Activated naive CD8-positive, alpha-beta T cell treated with anti-CD3 and anti-CD28 coated beads, Interleukin-2, amount 50 U/mL, for 24 hours (primary cell): ENCODE measurements at regions not wholly inside any gene's neighbourhood (a gene's known extent, or its start where the extent isn't known, plus 50 kb on each side); places are given as distances from the start of the nearest gene placed in this dataset.

Source experiments
- ATAC-seq: fragments of 150-1000 bp; cut with Tn5 transposase; one replicate; pipeline ENCODE4 v1.10.0; 2021
- DNase-seq: peaks from one replicate; pipeline ENCODE4 v3.0.0; 2021
- H3K27ac Mint-ChIP-seq: one replicate; pipeline ENCODE4 v1.8.0; 2021; ENCODE audit warnings: mild to moderate bottlenecking, mixed read lengths
- H3K27me3 Mint-ChIP-seq: one replicate; pipeline ENCODE4 v1.8.0; 2021; ENCODE audit warnings: mixed read lengths
- H3K36me3 Mint-ChIP-seq: one replicate; pipeline ENCODE4 v1.8.0; 2021; ENCODE audit warnings: low read depth, mixed read lengths
- H3K4me1 Mint-ChIP-seq: one replicate; pipeline ENCODE4 v1.8.0; 2021; ENCODE audit warnings: mixed read lengths
- H3K4me3 Mint-ChIP-seq: one replicate; pipeline ENCODE4 v1.8.0; 2021; ENCODE audit warnings: mild to moderate bottlenecking, moderate library complexity, mixed read lengths
- H3K9me3 Mint-ChIP-seq: one replicate; pipeline ENCODE4 v1.8.0; 2021; ENCODE audit warnings: mixed read lengths

DNA sequence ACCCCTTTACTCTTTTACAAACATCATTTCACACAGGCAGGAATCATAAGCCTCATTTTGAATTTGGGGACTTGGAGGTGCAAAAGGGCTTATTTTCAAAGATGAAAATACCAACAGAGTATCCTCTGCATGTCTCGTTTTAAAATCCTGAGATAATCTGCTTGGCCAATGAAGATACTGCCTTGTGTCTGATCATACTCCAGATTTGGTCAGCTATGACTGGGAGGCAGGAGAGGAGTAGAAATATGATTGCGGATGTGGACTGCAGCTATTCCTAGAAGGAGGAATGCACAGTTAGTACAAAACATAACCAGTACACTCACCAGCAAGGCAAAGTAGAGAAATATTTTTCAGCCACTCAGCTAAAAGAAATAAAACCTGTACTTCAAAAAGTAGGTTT is 342.3 kb downstream of the RPRM start:
- no peak overlapping the region for H3K4me3 Mint-ChIP-seq
- DNase-seq, result no peak
- H3K9me3 Mint-ChIP-seq, result no peaks in the 10 kb centered on the region
- H3K27ac Mint-ChIP-seq, result no peak overlapping the region
- peaks cover 2% of the 10 kb centered on the region for H3K27me3 Mint-ChIP-seq
- H3K36me3 Mint-ChIP-seq, result no peaks in the 10 kb centered on the region
- no peak for ATAC-seq
- no peaks in the 10 kb centered on the region for H3K4me1 Mint-ChIP-seq

DNA sequence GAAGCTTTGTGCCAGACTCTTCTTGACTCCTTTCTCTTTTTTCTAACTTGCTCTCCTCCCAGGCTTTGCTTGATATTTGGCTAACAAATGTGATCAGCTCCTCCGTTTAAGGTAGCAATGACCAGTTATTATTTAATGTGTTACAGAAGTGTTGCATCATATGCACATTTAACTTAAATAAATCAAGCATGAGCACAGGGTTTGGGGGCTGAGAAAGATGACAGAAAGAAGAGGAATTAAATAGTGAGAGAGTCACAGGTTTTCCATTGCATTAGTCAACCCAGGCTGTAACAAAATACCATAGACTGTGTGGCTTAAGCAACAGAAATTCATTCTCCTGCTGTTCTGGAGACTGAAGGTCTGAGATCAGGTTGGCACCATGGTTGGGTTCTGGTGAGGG is 343.8 kb downstream of the RPRM start:
- ATAC-seq, result no peak
- Mint-ChIP-seq H3K36me3 (no peaks in the 10 kb centered on the region), H3K9me3 (no peaks in the 10 kb centered on the region), H3K4me1 (no peaks in the 10 kb centered on the region), H3K4me3 (no peak overlapping the region), H3K27ac (no peak overlapping the region), H3K27me3 (peaks cover 2% of the 10 kb centered on the region)
- DNase-seq, result no peak

DNA sequence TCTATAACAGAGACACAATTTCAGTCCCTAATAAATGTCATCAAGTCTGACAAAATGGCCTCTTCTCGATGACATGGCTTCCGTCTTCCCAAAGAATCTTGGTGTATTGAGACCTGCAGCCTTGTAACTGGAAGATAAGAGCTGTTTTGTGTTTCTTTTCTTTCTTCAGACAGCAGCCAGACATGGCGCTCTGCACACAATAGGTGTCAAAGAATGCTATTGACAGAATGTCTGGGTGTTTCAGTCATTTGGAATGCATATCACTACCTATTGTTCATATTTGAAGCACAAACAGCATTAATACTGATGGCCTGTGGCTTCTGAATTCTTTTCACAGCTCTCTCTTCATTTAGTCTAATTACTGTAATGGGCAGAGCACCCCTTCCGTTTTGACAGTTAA is 344.8 kb downstream of the RPRM start:
- ATAC-seq (no peak), DNase-seq (no peak)
- Mint-ChIP-seq H3K36me3 (no peaks in the 10 kb centered on the region), H3K9me3 (no peaks in the 10 kb centered on the region), H3K27ac (no peak overlapping the region), H3K4me1 (no peaks in the 10 kb centered on the region), H3K4me3 (no peak overlapping the region), H3K27me3 (peaks cover 2% of the 10 kb centered on the region)

DNA sequence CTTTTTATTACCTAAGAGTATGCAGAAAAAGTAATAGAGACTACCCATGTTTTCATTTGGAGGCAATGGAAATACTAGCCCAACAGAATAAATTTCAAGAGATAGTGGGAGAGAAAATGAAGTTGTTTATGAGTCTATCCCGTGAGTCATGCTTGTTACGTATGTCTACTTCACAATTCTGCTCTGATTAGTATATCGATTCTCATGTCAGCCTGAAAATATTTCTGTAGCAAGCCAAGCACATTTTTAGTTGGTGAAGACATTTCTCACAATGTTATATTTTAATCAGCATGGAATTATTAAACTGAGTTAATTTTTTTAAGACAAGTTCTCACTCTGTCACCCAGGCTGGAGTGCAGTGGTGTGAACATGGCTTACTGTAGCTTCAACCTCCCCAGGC is 346.1 kb downstream of the RPRM start:
- no peak for ATAC-seq
- no peak overlapping the region for H3K4me3 Mint-ChIP-seq

DNA sequence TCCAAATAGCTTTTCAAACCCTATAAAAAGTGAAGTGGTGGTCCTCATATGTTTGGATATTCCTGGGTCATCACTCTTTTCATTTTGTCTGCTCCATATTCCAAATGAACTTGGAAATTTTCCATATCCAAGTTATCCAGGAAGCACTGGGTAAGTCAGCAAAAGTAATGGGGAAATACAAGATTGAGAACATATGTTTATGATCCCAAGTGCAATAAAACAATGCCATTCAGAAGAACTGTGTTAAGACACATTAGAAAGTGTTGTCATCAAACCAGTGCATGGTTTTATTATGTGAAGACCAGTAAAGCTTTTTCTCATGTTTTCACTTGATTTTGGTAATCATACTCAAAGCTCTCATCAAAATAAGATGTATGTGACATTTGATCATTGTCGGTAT is 363.4 kb downstream of the RPRM start:
- H3K27me3 Mint-ChIP-seq, result no peaks in the 10 kb centered on the region
- DNase-seq (no peak), ATAC-seq (no peak)
- H3K4me3 Mint-ChIP-seq, result no peak overlapping the region
- no peak overlapping the region for H3K27ac Mint-ChIP-seq
- H3K36me3 Mint-ChIP-seq, result no peaks in the 10 kb centered on the region
- peaks cover 4% of the 10 kb centered on the region for H3K9me3 Mint-ChIP-seq
- no peaks in the 10 kb centered on the region for H3K4me1 Mint-ChIP-seq

More for the DNA sequence above, 346.1 kb downstream of the RPRM start:
- H3K27ac Mint-ChIP-seq, result no peak overlapping the region
- no peaks in the 10 kb centered on the region for H3K4me1 Mint-ChIP-seq
- DNase-seq, result no peak
- H3K36me3 Mint-ChIP-seq, result no peaks in the 10 kb centered on the region
- no peaks in the 10 kb centered on the region for H3K9me3 Mint-ChIP-seq
- peaks cover 2% of the 10 kb centered on the region for H3K27me3 Mint-ChIP-seq

DNA sequence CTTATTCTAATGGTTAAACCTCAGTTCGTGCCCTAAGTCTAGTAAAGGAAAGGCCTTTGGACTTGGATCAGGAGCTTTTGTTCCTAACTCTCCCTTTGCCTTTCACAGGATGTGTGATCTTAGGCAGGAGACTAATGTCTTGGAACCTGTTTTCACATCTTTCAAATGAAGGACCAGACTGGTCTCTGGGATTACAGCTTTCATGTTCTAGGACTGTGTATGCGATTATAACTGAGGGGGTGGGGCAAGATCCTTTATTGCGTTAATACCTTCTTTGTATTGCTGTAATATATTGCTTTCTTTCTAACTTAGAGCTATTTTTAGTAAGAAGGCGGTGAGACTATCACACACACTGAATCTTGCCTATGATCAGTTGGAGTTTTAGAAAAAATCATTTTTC is 368.1 kb downstream of the RPRM start:
- Mint-ChIP-seq H3K4me1 (peaks cover 9% of the 10 kb centered on the region), H3K27ac (no peak overlapping the region), H3K36me3 (no peaks in the 10 kb centered on the region), H3K9me3 (no peaks in the 10 kb centered on the region), H3K4me3 (no peak overlapping the region), H3K27me3 (no peaks in the 10 kb centered on the region)
- ATAC-seq, result no peak
- no peak for DNase-seq

DNA sequence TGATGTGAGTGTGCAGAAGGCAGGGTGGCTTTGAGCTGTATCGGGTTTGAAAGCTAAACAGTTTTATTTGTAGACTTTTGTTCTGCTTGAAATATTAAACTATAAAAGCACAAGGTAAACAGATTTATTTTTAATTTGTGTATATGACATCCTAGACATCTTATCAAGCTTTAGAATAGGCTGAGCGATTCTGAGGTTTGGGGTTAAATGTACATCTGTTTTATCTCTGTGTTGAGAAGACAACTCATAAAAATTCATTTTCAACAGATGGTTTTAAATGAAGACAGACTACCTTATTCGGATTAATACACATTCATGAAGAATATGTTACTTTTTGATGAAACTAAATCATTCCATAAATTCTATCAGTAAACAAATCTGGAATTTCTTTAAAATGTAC is 368.8 kb downstream of the RPRM start:
- Mint-ChIP-seq H3K36me3 (no peaks in the 10 kb centered on the region), H3K27ac (no peak overlapping the region)
- no peak for ATAC-seq

DNA sequence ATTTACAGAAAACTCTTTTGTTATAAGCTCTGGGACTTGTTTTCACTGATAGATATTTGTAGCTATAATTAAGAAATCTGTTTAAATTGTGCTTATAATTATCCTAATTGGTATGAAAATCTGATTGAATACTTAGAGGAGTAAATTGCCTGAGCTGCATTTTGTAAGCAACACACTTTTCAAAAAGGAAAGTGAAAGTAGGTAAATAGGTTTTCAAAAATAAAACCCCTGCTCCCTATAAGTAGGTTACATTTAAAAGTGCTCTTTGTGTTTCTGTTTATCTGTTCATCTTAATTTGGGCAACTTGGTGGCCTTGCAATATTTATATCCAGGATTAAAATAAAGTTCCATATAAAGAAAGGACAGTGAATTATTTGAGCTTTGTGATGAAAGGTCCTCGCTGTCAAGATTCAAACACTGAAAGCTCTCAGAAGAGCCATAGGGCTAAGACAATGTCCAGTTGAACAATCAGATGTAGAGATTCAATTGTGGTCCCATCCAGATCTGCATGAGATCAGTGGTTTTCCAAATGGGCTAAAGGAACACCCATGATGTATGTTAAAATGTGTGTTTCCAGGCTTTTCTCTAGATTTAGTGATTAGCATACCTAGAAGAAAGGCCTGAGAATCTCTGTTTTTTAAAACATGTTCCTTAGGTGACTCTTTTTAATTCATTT is 371.6 kb downstream of the RPRM start:
- no peaks in the 10 kb centered on the region for H3K27me3 Mint-ChIP-seq
- no peak overlapping the region for H3K4me3 Mint-ChIP-seq
- H3K27ac Mint-ChIP-seq, result no peak overlapping the region
- no peak for DNase-seq
- H3K36me3 Mint-ChIP-seq, result no peaks in the 10 kb centered on the region
- peaks cover 9% of the 10 kb centered on the region for H3K4me1 Mint-ChIP-seq
- H3K9me3 Mint-ChIP-seq, result no peaks in the 10 kb centered on the region
- no peak for ATAC-seq

More for the DNA sequence above, 368.8 kb downstream of the RPRM start:
- Mint-ChIP-seq H3K27me3 (no peaks in the 10 kb centered on the region), H3K4me3 (no peak overlapping the region), H3K4me1 (peaks cover 9% of the 10 kb centered on the region), H3K9me3 (no peaks in the 10 kb centered on the region)
- DNase-seq, result no peak

DNA sequence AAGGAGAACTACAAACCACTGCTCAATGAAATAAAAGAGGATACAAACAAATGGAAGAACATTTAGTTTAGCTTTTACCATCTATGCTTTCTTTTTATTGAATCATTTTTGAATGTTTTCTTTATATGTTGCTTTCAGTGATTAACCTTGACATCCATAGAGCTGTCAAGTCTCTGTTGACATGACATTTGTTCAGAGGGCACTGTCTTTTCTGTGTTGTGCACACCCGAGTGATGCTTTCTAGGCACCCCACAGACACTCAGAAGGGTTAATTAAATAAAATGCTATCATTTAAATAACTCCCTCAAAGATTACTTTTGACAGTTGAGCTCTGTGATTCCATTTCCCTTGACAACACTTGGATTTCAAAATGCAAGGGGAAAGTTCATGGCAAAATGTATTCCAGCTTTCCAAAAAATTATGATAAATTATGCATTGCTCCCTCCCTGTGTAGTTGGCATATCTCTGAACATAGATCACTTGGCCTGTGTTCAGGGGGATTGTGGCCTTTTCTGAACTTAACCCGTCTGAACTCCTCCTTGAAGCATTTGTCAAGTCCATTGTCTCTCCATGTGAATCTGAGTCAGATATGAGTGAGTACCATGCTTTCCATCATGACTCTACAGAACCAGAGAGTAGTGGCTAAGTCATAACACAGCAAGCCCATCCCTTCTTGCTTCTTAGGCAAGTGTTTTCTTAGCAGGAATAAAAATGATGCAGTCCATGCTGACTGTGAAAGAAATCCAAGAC is 372.6 kb downstream of the RPRM start:
- H3K9me3 Mint-ChIP-seq, result no peaks in the 10 kb centered on the region
- no peaks in the 10 kb centered on the region for H3K36me3 Mint-ChIP-seq
- DNase-seq, result no peak
- peaks cover 9% of the 10 kb centered on the region for H3K4me1 Mint-ChIP-seq
- no peak for ATAC-seq
- H3K27ac Mint-ChIP-seq, result no peak overlapping the region
- no peaks in the 10 kb centered on the region for H3K27me3 Mint-ChIP-seq
- no peak overlapping the region for H3K4me3 Mint-ChIP-seq

DNA sequence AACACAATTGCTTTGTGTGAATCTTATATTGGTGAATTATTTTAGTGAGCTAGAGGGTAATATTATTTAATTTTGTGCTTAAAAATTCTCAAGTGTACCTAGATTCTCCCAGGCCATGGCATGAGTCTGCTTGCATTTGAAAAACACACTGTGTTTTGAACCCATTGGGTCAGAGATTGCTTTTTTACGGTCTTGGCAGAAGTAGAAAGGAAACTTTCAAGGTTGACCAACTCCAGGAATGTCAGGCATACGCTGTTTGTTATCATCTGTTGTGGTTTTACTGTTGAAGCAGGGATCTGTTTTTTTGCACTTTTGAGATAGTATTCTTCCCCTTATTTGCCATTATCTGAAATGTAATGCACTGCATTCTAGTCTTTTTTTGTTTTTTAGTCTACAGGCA is 377.4 kb downstream of the RPRM start:
- no peak for ATAC-seq

DNA sequence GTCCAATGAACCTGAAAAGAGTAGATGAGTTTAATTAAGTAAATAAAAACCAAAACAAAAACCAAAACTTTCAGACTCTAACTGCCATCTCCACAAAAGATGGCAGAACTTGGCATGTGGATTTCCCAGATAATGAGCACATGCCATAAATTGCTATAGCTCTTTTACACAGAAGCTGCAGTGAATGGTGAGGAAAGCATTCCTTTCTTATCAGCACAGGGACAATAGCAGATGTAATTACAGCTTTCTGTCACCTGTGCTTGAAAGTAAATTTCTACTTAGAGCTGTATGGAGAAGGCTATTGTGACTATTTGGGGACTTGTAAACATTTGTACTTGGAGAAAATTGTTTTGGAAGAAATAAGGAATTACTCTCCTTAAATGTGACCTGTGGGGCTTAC is 378.4 kb downstream of the RPRM start:
- DNase-seq, result no peak
- Mint-ChIP-seq H3K27me3 (no peaks in the 10 kb centered on the region), H3K9me3 (peaks cover 11% of the 10 kb centered on the region), H3K4me1 (no peaks in the 10 kb centered on the region), H3K27ac (no peak overlapping the region), H3K36me3 (no peaks in the 10 kb centered on the region), H3K4me3 (no peak overlapping the region)
- no peak for ATAC-seq

More for the DNA sequence above, 377.4 kb downstream of the RPRM start:
- no peaks in the 10 kb centered on the region for H3K36me3 Mint-ChIP-seq
- H3K4me1 Mint-ChIP-seq, result peaks cover under 1% of the 10 kb centered on the region
- peaks cover 9% of the 10 kb centered on the region for H3K9me3 Mint-ChIP-seq
- DNase-seq, result no peak
- no peak overlapping the region for H3K4me3 Mint-ChIP-seq
- H3K27me3 Mint-ChIP-seq, result no peaks in the 10 kb centered on the region
- no peak overlapping the region for H3K27ac Mint-ChIP-seq

DNA sequence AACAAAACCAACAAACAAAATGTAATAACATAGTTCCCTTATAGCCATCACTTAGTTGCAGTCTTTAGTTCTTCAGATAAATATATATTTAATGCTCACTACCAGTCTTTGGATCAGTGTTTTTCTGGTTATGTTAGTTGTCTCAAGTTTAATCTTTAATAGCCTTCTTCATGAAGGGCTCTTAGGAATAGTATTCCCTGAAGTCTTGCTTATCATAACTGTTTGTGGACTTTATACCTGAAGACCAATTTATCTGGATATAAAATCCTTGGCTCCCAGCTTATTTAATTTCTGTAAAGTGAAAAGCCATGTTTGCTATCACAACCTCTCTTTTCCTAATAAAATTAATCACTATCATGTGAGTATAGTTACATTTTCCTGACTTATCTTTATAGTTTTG is 379.7 kb downstream of the ARL6IP6 start:
- ATAC-seq (no peak), DNase-seq (no peak)
- Mint-ChIP-seq H3K27ac (no peak overlapping the region), H3K36me3 (no peaks in the 10 kb centered on the region), H3K4me3 (no peak overlapping the region), H3K4me1 (no peaks in the 10 kb centered on the region), H3K27me3 (no peaks in the 10 kb centered on the region), H3K9me3 (peaks cover 11% of the 10 kb centered on the region)

DNA sequence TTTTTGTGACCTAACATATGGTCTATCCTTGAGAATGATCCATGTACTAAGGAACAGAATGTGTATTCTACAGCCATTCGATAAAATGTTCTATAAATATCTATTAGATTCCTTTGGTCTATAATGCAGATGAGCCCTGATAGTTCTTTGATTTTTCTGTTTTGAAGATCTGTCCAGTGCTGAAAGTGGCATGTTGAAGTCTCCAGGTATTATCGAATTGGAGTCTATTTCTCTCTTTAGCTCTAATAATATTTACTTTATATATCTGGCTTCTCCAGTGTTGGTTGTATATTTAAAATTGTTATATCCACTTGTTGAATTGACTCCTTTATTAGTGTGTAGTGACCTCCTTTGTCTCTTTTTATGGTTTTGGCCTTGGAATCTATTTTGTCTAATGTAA is 377.9 kb downstream of the ARL6IP6 start:
- Mint-ChIP-seq H3K4me1 (no peaks in the 10 kb centered on the region), H3K27me3 (no peaks in the 10 kb centered on the region), H3K4me3 (no peak overlapping the region), H3K36me3 (no peaks in the 10 kb centered on the region), H3K9me3 (peaks cover 16% of the 10 kb centered on the region), H3K27ac (no peak overlapping the region)
- no peak for DNase-seq
- no peak for ATAC-seq

DNA sequence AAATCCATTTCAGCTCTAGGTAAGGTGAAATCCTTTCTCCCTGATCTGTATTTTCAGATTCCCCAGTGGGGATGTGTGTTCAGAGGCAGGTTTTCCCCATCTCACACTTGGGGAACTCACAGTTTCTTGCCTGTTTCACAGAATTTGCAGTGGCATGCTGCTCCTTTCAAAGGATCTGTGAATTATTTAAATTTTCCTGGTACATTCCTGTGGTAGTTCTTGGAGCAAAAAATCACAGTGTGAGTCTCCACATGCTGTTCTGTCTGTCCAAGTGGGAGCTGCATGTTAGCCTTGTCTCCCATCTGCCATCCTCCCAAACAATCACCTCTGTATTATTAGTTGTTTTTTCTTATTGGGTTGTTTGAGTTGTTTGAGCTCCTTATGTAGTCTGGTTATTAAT is 372.9 kb downstream of the ARL6IP6 start:
- no peaks in the 10 kb centered on the region for H3K36me3 Mint-ChIP-seq
- H3K4me1 Mint-ChIP-seq, result no peaks in the 10 kb centered on the region
- no peaks in the 10 kb centered on the region for H3K27me3 Mint-ChIP-seq
- H3K27ac Mint-ChIP-seq, result no peak overlapping the region
- H3K9me3 Mint-ChIP-seq, result peaks cover 9% of the 10 kb centered on the region
- ATAC-seq (no peak), DNase-seq (no peak)
- H3K4me3 Mint-ChIP-seq, result no peak overlapping the region

DNA sequence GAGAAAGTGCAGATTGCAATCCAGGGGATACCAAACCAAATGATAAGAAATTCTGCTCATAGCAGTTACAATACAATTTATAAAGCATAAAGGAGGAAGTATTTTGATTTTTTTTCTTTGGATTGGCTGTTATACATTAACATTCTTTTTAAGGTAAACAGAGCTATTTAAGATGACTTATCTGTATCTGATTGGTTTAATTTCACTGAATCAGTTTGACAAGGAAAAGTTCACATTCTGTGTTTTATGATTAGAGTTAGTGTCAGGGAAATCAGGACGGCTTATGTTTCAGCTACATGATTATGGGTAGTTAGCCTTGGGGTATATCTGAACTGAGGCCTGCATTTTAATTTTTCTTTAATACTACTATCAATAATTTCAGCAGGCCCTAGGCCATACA is 360.9 kb downstream of the ARL6IP6 start:
- Mint-ChIP-seq H3K4me1 (no peaks in the 10 kb centered on the region), H3K9me3 (no peaks in the 10 kb centered on the region), H3K27ac (no peak overlapping the region), H3K4me3 (no peak overlapping the region), H3K27me3 (no peaks in the 10 kb centered on the region), H3K36me3 (no peaks in the 10 kb centered on the region)
- ATAC-seq, result no peak
- DNase-seq, result no peak
